ENCODE measurements at regions not wholly inside any gene's neighbourhood (a gene's known extent, or its start where the extent isn't known, plus 50 kb on each side); places are given as distances from the start of the nearest gene placed in this dataset.

GRCh38 chr14:94932589-94932988, 162.7 kb upstream of the GSC start:
- TF ChIP-seq, protein P1, sequence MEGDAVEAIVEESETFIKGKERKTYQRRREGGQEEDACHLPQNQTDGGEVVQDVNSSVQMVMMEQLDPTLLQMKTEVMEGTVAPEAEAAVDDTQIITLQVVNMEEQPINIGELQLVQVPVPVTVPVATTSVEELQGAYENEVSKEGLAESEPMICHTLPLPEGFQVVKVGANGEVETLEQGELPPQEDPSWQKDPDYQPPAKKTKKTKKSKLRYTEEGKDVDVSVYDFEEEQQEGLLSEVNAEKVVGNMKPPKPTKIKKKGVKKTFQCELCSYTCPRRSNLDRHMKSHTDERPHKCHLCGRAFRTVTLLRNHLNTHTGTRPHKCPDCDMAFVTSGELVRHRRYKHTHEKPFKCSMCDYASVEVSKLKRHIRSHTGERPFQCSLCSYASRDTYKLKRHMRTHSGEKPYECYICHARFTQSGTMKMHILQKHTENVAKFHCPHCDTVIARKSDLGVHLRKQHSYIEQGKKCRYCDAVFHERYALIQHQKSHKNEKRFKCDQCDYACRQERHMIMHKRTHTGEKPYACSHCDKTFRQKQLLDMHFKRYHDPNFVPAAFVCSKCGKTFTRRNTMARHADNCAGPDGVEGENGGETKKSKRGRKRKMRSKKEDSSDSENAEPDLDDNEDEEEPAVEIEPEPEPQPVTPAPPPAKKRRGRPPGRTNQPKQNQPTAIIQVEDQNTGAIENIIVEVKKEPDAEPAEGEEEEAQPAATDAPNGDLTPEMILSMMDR (optimal IDR thresholded peaks at IDR 0.05 in 1 of 3, IDR thresholded peaks at IDR 0.05 in 1 of 3, conservative IDR thresholded peaks at IDR 0.05 in 1 of 3; ENCODE audit: extremely low read depth in 1 of 3, insufficient read depth in 2 of 3, low read length in 3 of 3) = no peak
- TF ChIP-seq EZH2 (IDR thresholded peaks at IDR 0.05; ENCODE audit: low read length) = no peak

Measured in keratinocyte (primary cell).